Gastrocnemius medialis (tissue), 4 donors: ENCODE measurements at regions not wholly inside any gene's neighbourhood (a gene's known extent, or its start where the extent isn't known, plus 50 kb on each side); places are given as distances from the start of the nearest gene placed in this dataset.

Experiments
- ATAC-seq, 2 donors: fragments of 150-250 bp; one replicate each; pipeline ENCODE4 v1.9.1; 2016
- DNase-seq, 2 donors: peaks; one replicate each; pipeline ENCODE4 v3.0.0-alpha.2; 2019
- H3K27ac ChIP-seq, 4 donors: fragments of 200-600 bp; sonication (generic); 1 replicate in 1 of 4; 2 replicates in 3 of 4; pipeline ENCODE4 v1.5.1; 2016 to 2018; ENCODE audit warnings: mild to moderate bottlenecking in 2 of 4, moderate library complexity in 1 of 4
- H3K27me3 ChIP-seq, 3 donors: fragments of 200-600 bp; sonication (generic) in 2 of 3; 1 replicate in 1 of 3; 2 replicates in 2 of 3; pipeline versions ENCODE4 v1.5.1 to v1.6.0; 2016 to 2019; ENCODE audit warnings: mild to moderate bottlenecking in 1 of 3, moderate library complexity in 1 of 3
- H3K36me3 ChIP-seq, 2 donors: fragments of 200-600 bp; sonication (generic) in 1 of 2; one replicate each; pipeline ENCODE4 v1.5.1; 2017 to 2018
- H3K4me1 ChIP-seq, 2 donors: fragments of 200-600 bp; sonication (generic) in 1 of 2; one replicate each; pipeline ENCODE4 v1.5.1; 2016 to 2017; ENCODE audit warnings: mild to moderate bottlenecking in 2 of 2
- H3K4me3 ChIP-seq, 4 donors: fragments of 200-600 bp; sonication (generic) in 3 of 4; 1 replicate in 1 of 4; 2 replicates in 3 of 4; pipeline ENCODE4 v1.5.1; 2016 to 2019; ENCODE audit warnings: mild to moderate bottlenecking in 2 of 4
- H3K9me3 ChIP-seq, 3 donors: fragments of 200-600 bp; sonication (generic) in 2 of 3; 1 replicate in 1 of 3; 2 replicates in 2 of 3; pipeline ENCODE4 v1.5.1; 2016 to 2019
- POLR2A ChIP-seq, 2 donors: fragments of 450-650 bp; IDR thresholded peaks; one replicate each; pipeline ENCODE4 v1.6.1; 2017; ENCODE audit warnings: antibody characterized with exemption in 2 of 2, mild to moderate bottlenecking in 2 of 2, moderate library complexity in 2 of 2
- in situ Hi-C, 4 donors: fragments of 200-750 bp; cut with MboI; loops; one replicate each; pipeline versions ENCODE4 v1.15.0 to v1.8.0; 2017; ENCODE audit warnings: low sequenced_read_pairs in 4 of 4
- intact Hi-C: fragments of 100-400 bp; cut with DNase I; formaldehyde crosslinking; loops from one replicate; pipeline ENCODE4 v1.15.1; 2023; ENCODE audit warnings: low total_unique reads
- TF ChIP-seq, protein P1 (sequence below), 5 experiments: fragments of 450-650 bp in 3 of 5; fragments of 200-600 bp in 2 of 5; sonication (generic) in 2 of 5; IDR thresholded peaks in 4 of 5; conservative IDR thresholded peaks in 1 of 5; 1 replicate in 4 of 5; 2 replicates in 1 of 5; pipeline ENCODE4 v1.5.1; 2016 to 2019; ENCODE audit warnings: antibody characterized with exemption in 5 of 5, mild to moderate bottlenecking in 3 of 5, moderate library complexity in 3 of 5

- intact Hi-C loops (no loop called here), in situ Hi-C loops (loop anchor here in 1 of 4 donors (10.0 kb wide), 1 partner anchor 534 kb away; no protein-coding TSS in a partner anchor)
- no peaks in the 10 kb centered on the region for H3K4me1 ChIP-seq
- TF ChIP-seq POLR2A (IDR thresholded peaks at IDR 0.05): no peak
- TF ChIP-seq, protein P1, sequence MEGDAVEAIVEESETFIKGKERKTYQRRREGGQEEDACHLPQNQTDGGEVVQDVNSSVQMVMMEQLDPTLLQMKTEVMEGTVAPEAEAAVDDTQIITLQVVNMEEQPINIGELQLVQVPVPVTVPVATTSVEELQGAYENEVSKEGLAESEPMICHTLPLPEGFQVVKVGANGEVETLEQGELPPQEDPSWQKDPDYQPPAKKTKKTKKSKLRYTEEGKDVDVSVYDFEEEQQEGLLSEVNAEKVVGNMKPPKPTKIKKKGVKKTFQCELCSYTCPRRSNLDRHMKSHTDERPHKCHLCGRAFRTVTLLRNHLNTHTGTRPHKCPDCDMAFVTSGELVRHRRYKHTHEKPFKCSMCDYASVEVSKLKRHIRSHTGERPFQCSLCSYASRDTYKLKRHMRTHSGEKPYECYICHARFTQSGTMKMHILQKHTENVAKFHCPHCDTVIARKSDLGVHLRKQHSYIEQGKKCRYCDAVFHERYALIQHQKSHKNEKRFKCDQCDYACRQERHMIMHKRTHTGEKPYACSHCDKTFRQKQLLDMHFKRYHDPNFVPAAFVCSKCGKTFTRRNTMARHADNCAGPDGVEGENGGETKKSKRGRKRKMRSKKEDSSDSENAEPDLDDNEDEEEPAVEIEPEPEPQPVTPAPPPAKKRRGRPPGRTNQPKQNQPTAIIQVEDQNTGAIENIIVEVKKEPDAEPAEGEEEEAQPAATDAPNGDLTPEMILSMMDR (IDR thresholded peaks at IDR 0.05 in 4 of 5, conservative IDR thresholded peaks at IDR 0.05 in 1 of 5): no peak
- no peaks in the 10 kb centered on the region for H3K36me3 ChIP-seq
- no peak overlapping the region for H3K4me3 ChIP-seq
- no peaks in the 10 kb centered on the region for H3K27me3 ChIP-seq
- no peaks in the 10 kb centered on the region for H3K9me3 ChIP-seq
- DNase-seq (no peak), ATAC-seq (no peak)
- no peak overlapping the region for H3K27ac ChIP-seq
These were observed 209.1 kb downstream of the RAD51AP2 start for GRCh38 chr2:17309181-17309580.

- in situ Hi-C loops: loop anchor here in 1 of 4 donors (10.0 kb wide), 1 partner anchor 532 kb away; no protein-coding TSS in a partner anchor
These were observed 211.5 kb downstream of the RAD51AP2 start for GRCh38 chr2:17306706-17307105.

DNA sequence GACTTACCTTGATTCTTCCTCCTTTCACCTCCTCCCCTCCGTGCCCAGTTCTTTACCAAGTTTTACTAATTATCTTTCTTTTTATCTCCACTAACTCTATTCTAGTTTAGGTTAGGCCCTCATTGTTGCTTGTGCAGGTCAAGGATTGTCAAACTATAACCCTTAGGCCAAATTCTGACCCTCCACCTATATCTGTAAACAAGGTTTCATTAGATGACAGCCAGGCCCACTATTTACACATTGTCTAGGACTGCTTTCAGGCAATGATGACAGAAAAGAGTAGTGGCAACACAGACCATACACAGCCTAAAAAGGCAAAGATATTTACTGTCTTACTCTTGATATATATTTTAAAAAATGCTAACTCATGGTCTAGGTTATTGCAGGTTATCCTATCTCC lies 212.0 kb downstream of the RAD51AP2 start:
- no peaks in the 10 kb centered on the region for H3K36me3 ChIP-seq
- no peak for DNase-seq
- no peaks in the 10 kb centered on the region for H3K9me3 ChIP-seq
- ATAC-seq: no peak
- H3K27ac ChIP-seq: no peak overlapping the region
- in situ Hi-C loops: loop anchor here in 1 of 4 donors (10.0 kb wide), 1 partner anchor 531 kb away; no protein-coding TSS in a partner anchor
- intact Hi-C loops: no loop called here
- TF ChIP-seq POLR2A (IDR thresholded peaks at IDR 0.05): no peak
- TF ChIP-seq, protein P1 (IDR thresholded peaks at IDR 0.05 in 4 of 5, conservative IDR thresholded peaks at IDR 0.05 in 1 of 5): no peak
- H3K4me3 ChIP-seq: no peak overlapping the region
- H3K4me1 ChIP-seq: no peaks in the 10 kb centered on the region
- no peaks in the 10 kb centered on the region for H3K27me3 ChIP-seq

More at GRCh38 chr2:17306706-17307105, 211.5 kb downstream of the RAD51AP2 start:
- no peak overlapping the region for H3K27ac ChIP-seq
- TF ChIP-seq, protein P1 (IDR thresholded peaks at IDR 0.05 in 4 of 5, conservative IDR thresholded peaks at IDR 0.05 in 1 of 5): no peak
- no peak for TF ChIP-seq POLR2A (IDR thresholded peaks at IDR 0.05)
- no peaks in the 10 kb centered on the region for H3K9me3 ChIP-seq
- no peak for ATAC-seq
- intact Hi-C loops: no loop called here
- no peak overlapping the region for H3K4me3 ChIP-seq
- H3K4me1 ChIP-seq: no peaks in the 10 kb centered on the region
- H3K27me3 ChIP-seq: no peaks in the 10 kb centered on the region
- no peak for DNase-seq
- H3K36me3 ChIP-seq: no peaks in the 10 kb centered on the region

GRCh38 chr2:17303521-17303920 lies 214.7 kb downstream of the RAD51AP2 start:
- no peak for ATAC-seq
- DNase-seq: no peak
- Histone ChIP-seq H3K36me3 (no peaks in the 10 kb centered on the region), H3K27me3 (no peaks in the 10 kb centered on the region), H3K4me3 (no peak overlapping the region), H3K27ac (no peak overlapping the region), H3K9me3 (no peaks in the 10 kb centered on the region), H3K4me1 (no peaks in the 10 kb centered on the region)
- no peak for TF ChIP-seq POLR2A (IDR thresholded peaks at IDR 0.05)
- TF ChIP-seq, protein P1 (IDR thresholded peaks at IDR 0.05 in 4 of 5, conservative IDR thresholded peaks at IDR 0.05 in 1 of 5): no peak
- intact Hi-C loops (no loop called here), in situ Hi-C loops (loop anchor here in 1 of 4 donors (10.0 kb wide), 1 partner anchor 529 kb away; no protein-coding TSS in a partner anchor)

- in situ Hi-C loops: loop anchor here in 1 of 4 donors (10.0 kb wide), 1 partner anchor 528 kb away; no protein-coding TSS in a partner anchor
These were observed 215.2 kb downstream of the RAD51AP2 start for GRCh38 chr2:17303054-17303453.

More at GRCh38 chr2:17303054-17303453, 215.2 kb downstream of the RAD51AP2 start:
- DNase-seq (no peak), ATAC-seq (no peak)
- intact Hi-C loops: no loop called here
- H3K4me1 ChIP-seq: no peaks in the 10 kb centered on the region
- H3K4me3 ChIP-seq: no peak overlapping the region
- no peak for TF ChIP-seq POLR2A (IDR thresholded peaks at IDR 0.05)
- TF ChIP-seq, protein P1 (IDR thresholded peaks at IDR 0.05 in 4 of 5, conservative IDR thresholded peaks at IDR 0.05 in 1 of 5): no peak
- no peak overlapping the region for H3K27ac ChIP-seq
- no peaks in the 10 kb centered on the region for H3K36me3 ChIP-seq
- H3K9me3 ChIP-seq: no peaks in the 10 kb centered on the region
- no peaks in the 10 kb centered on the region for H3K27me3 ChIP-seq
